ENCODE measurements at regions not wholly inside any gene's neighbourhood (a gene's known extent, or its start where the extent isn't known, plus 50 kb on each side); places are given as distances from the start of the nearest gene placed in this dataset.

- no peak overlapping the region for H3K9ac ChIP-seq (ENCODE audit: extremely low read depth, insufficient read length, low read length)
- no peaks in the 10 kb centered on the region for H3K9me3 ChIP-seq (ENCODE audit: control insufficient read depth, low read depth, low read length)
- H3K4me1 Mint-ChIP-seq = peaks cover 4 to 18% of the 10 kb centered on the region in 2 experiments
- H3K4me2 ChIP-seq (ENCODE audit: insufficient read depth, insufficient read length, low read length) = no peak overlapping the region
- H3K4me1 ChIP-seq (ENCODE audit: insufficient read depth, low read length) = no peaks in the 10 kb centered on the region
- H3K27me3 ChIP-seq (ENCODE audit: insufficient read depth, low read length) = no peaks in the 10 kb centered on the region
- H2BK15ac ChIP-seq (ENCODE audit: low read depth, low read length) = no peak overlapping the region
- H3K36me3 Mint-ChIP-seq (ENCODE audit: insufficient read depth in 1 of 3, low read depth in 3 of 3) = no peaks in the 10 kb centered on the region
- H3K79me1 ChIP-seq (ENCODE audit: insufficient read depth, low read depth, low read length, poor library complexity, severe bottlenecking) = no peaks in the 10 kb centered on the region
- no peak overlapping the region for H4K8ac ChIP-seq (replicated peaks; ENCODE audit: insufficient read length, low read depth, low read length)
- no peaks in the 10 kb centered on the region for H3K9me3 Mint-ChIP-seq
- H3K27me3 Mint-ChIP-seq (ENCODE audit: low read depth) = no peaks in the 10 kb centered on the region
- no peaks in the 10 kb centered on the region for H3K79me2 ChIP-seq (ENCODE audit: insufficient read depth, low read length)
- H3K23ac ChIP-seq (ENCODE audit: insufficient read length, low read depth, low read length) = no peak overlapping the region
- H3T11ph ChIP-seq (ENCODE audit: low read length) = no peak overlapping the region
- H2BK20ac ChIP-seq (ENCODE audit: low read depth, low read length, poor library complexity, severe bottlenecking) = no peak overlapping the region
- no peak overlapping the region for H3K14ac ChIP-seq (ENCODE audit: insufficient read depth, low read length)
- H4K5ac ChIP-seq (ENCODE audit: insufficient read length, low read depth, low read length) = no peak overlapping the region
- no peak overlapping the region for H3K18ac ChIP-seq (ENCODE audit: insufficient read length, low read depth, low read length)
- no peak overlapping the region for H3K27ac ChIP-seq (ENCODE audit: insufficient read length, low read depth, low read length)
- no CpG with 5 or more reads among the region's 3 CpGs for WGBS (ENCODE audit: extremely low coverage, insufficient read length, low lambda C conversion rate)
- no peak overlapping the region for H3K56ac ChIP-seq (ENCODE audit: insufficient read length, low read depth, low read length)
- TF ChIP-seq CTCF (conservative IDR thresholded peaks at IDR 0.05) = no peak
- no peak overlapping the region for H2BK120ac ChIP-seq (ENCODE audit: low read depth, low read length, poor library complexity, severe bottlenecking)
- H3K27ac Mint-ChIP-seq = no peak overlapping the region
- H4K91ac ChIP-seq (ENCODE audit: insufficient read length, low read depth, low read length) = no peak overlapping the region
- H3K4me3 Mint-ChIP-seq = no peak overlapping the region
- no peak for DNase-seq
- H3K23me2 ChIP-seq (ENCODE audit: insufficient read length, low read depth, low read length, poor library complexity, severe bottlenecking) = no peaks in the 10 kb centered on the region
- H3K4ac ChIP-seq (ENCODE audit: low read depth, low read length) = no peak overlapping the region
- H2AFZ ChIP-seq (ENCODE audit: low read length) = no peak overlapping the region
- no peaks in the 10 kb centered on the region for H4K20me1 ChIP-seq (ENCODE audit: control insufficient read depth, insufficient read depth, insufficient read length)
- H2BK12ac ChIP-seq (ENCODE audit: insufficient read length, low read depth, low read length) = no peak overlapping the region
- H2BK5ac ChIP-seq (ENCODE audit: insufficient read length, low read length) = no peak overlapping the region
- H2AK5ac ChIP-seq (ENCODE audit: insufficient read length, low read length) = no peak overlapping the region
Measured at GRCh38 chr2:220767591-220768255, 804.4 kb downstream of the EPHA4 start.
